ENCODE measurements at regions not wholly inside any gene's neighbourhood (a gene's known extent, or its start where the extent isn't known, plus 50 kb on each side); places are given as distances from the start of the nearest gene placed in this dataset.

DNA sequence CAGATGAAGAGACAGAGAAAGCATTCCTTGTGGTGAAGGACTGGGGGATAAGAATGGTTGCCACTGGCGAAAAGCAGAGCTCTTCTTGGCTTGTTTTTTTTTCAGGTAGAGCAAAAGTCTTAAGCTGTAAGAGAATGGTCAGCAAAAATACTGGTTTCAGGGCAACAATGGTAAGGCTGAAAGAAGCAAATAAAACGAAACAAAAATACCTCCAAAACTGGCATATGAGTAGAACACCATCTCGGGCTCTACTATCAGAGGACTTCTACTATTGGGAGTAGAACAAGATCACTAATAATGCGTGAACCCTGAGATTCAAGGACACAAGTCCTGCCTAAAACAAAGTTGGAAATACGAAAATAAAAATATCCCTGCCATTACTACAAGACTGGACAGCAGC lies 1823.2 kb upstream of the CDH6 start:
- Histone ChIP-seq H2BK12ac (ENCODE audit: low read length in 2 of 2) (no peak overlapping the region), H3K14ac (ENCODE audit: low read length in 2 of 2) (no peak overlapping the region), H4K91ac (ENCODE audit: low read length) (no peak overlapping the region), H2BK120ac (ENCODE audit: low read depth, low read length) (no peak overlapping the region), H3K9ac (ENCODE audit: low read length) (no peak overlapping the region), H2BK15ac (ENCODE audit: low read depth, poor library complexity, severe bottlenecking) (no peak overlapping the region), H3K23ac (ENCODE audit: low read length in 2 of 2) (no peak overlapping the region), H3K4ac (ENCODE audit: low read depth in 1 of 2, low read length in 2 of 2) (no peak overlapping the region), H3K27me3 (ENCODE audit: control insufficient read depth in 1 of 2, insufficient read depth in 1 of 2, low read length in 2 of 2) (no peaks in the 10 kb centered on the region), H3K36me3 (ENCODE audit: control insufficient read depth in 1 of 2, insufficient read depth in 2 of 2, low read depth in 1 of 2, low read length in 2 of 2) (no peaks in the 10 kb centered on the region), H3K27ac (ENCODE audit: low read length, poor library complexity, severe bottlenecking) (no peak overlapping the region), H3K4me3 (ENCODE audit: insufficient read depth in 1 of 2, low read depth in 1 of 2, low read length in 2 of 2) (no peak overlapping the region), H2AK5ac (ENCODE audit: low read length, severe bottlenecking) (no peak overlapping the region), H2AFZ (ENCODE audit: low read depth, low read length) (no peak overlapping the region), H3K79me1 (replicated peaks; ENCODE audit: low read length, poor library complexity, severe bottlenecking) (no peaks in the 10 kb centered on the region), H3K4me2 (ENCODE audit: low read length, poor library complexity, severe bottlenecking) (no peak overlapping the region), H2BK5ac (ENCODE audit: low read depth, low read length, poor library complexity, severe bottlenecking) (no peak overlapping the region), H3K4me1 (ENCODE audit: control insufficient read depth, insufficient read depth, low read depth, low read length) (no peaks in the 10 kb centered on the region), H4K8ac (ENCODE audit: low read length) (no peak overlapping the region), H3K18ac (ENCODE audit: low read depth in 1 of 2, low read length in 2 of 2) (no peak overlapping the region), H3K9me3 (ENCODE audit: control insufficient read depth, low read length) (peaks cover 27% of the 10 kb centered on the region)
- no peak for DNase-seq
- 62% methylated on average over 4 of the region's 5 CpGs for WGBS

DNA sequence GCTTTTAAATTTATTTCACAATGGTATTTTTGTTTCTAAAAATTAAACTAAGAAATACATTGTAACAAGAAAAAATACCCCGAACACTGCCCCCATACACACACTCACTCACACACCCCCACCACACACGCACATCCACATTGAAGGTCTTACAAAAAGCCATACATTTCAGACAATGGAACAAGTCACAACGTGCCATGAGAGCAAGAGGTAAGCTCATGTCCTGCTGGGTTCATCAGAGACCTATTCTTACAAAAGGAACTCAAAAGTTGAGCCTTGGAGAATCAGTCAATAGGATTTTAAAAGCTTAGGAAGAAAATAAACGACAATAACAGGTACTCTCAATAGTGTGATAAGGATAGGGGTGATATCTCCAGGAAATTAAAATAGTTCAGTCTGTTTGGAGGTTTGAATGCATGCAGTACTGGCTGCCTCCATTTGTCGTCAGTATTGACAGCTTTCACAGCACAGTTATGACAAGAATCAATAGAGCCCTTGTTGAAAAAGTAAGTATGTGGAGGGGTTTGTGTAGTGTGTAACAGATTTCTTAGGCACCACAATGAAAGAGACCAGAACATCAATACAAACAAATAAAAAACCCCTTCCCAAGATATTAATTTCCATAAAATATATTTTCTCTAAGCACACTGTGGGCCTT lies 1826.2 kb upstream of the CDH6 start:
- Histone ChIP-seq H2BK5ac (ENCODE audit: low read depth, low read length, poor library complexity, severe bottlenecking) (no peak overlapping the region), H3K23ac (ENCODE audit: low read length in 2 of 2) (no peak overlapping the region), H3K27me3 (ENCODE audit: control insufficient read depth in 1 of 2, insufficient read depth in 1 of 2, low read length in 2 of 2) (no peaks in the 10 kb centered on the region), H3K9me3 (ENCODE audit: control insufficient read depth, low read length) (peaks cover 27% of the 10 kb centered on the region), H2AK5ac (ENCODE audit: low read length, severe bottlenecking) (no peak overlapping the region), H2BK120ac (ENCODE audit: low read depth, low read length) (no peak overlapping the region), H2BK15ac (ENCODE audit: low read depth, poor library complexity, severe bottlenecking) (no peak overlapping the region), H4K91ac (ENCODE audit: low read length) (no peak overlapping the region), H3K4me1 (ENCODE audit: control insufficient read depth, insufficient read depth, low read depth, low read length) (no peaks in the 10 kb centered on the region), H3K4me2 (ENCODE audit: low read length, poor library complexity, severe bottlenecking) (no peak overlapping the region), H3K4ac (ENCODE audit: low read depth in 1 of 2, low read length in 2 of 2) (no peak overlapping the region), H3K4me3 (ENCODE audit: insufficient read depth in 1 of 2, low read depth in 1 of 2, low read length in 2 of 2) (no peak overlapping the region), H3K9ac (ENCODE audit: low read length) (no peak overlapping the region), H2AFZ (ENCODE audit: low read depth, low read length) (no peak overlapping the region), H3K27ac (ENCODE audit: low read length, poor library complexity, severe bottlenecking) (no peak overlapping the region), H3K36me3 (ENCODE audit: control insufficient read depth in 1 of 2, insufficient read depth in 2 of 2, low read depth in 1 of 2, low read length in 2 of 2) (no peaks in the 10 kb centered on the region), H2BK12ac (ENCODE audit: low read length in 2 of 2) (no peak overlapping the region), H3K18ac (ENCODE audit: low read depth in 1 of 2, low read length in 2 of 2) (no peak overlapping the region), H3K14ac (ENCODE audit: low read length in 2 of 2) (no peak overlapping the region), H3K79me1 (replicated peaks; ENCODE audit: low read length, poor library complexity, severe bottlenecking) (no peaks in the 10 kb centered on the region), H4K8ac (ENCODE audit: low read length) (no peak overlapping the region)
- DNase-seq = no peak
- 62% methylated on average over 5 of the region's 5 CpGs for WGBS

DNA sequence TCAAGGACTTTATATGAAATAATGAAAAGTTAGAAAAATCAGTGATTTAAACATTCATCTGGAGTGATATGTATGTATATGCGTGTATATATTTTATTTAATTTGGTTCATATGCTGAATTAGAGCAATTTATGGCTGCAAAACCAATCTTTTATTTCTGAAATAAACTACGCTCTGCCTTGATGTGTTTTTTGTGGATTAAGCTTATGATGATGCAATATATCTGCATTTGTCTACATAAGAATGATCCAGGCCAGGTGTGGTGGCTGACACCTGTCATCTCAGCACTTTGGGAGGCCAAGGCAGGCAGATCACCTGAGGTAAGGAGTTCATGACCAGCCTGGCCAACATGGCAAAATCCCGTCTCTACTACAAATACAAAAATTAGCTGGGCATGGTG lies 1842.3 kb upstream of the CDH6 start:
- H4K91ac ChIP-seq (ENCODE audit: low read length) = no peak overlapping the region
- H3K9ac ChIP-seq (ENCODE audit: low read length) = no peak overlapping the region
- H3K14ac ChIP-seq (ENCODE audit: low read length in 2 of 2) = no peak overlapping the region
- WGBS = 93% methylated on average over 2 of the region's 3 CpGs
- peaks cover 28% of the 10 kb centered on the region for H3K9me3 ChIP-seq (ENCODE audit: control insufficient read depth, low read length)
- H3K79me1 ChIP-seq (replicated peaks; ENCODE audit: low read length, poor library complexity, severe bottlenecking) = no peaks in the 10 kb centered on the region
- H3K4me1 ChIP-seq (ENCODE audit: control insufficient read depth, insufficient read depth, low read depth, low read length) = no peaks in the 10 kb centered on the region
- H2BK15ac ChIP-seq (ENCODE audit: low read depth, poor library complexity, severe bottlenecking) = no peak overlapping the region
- no peak overlapping the region for H3K4ac ChIP-seq (ENCODE audit: low read depth in 1 of 2, low read length in 2 of 2)
- H3K27me3 ChIP-seq (ENCODE audit: control insufficient read depth in 1 of 2, insufficient read depth in 1 of 2, low read length in 2 of 2) = no peaks in the 10 kb centered on the region
- no peak overlapping the region for H2BK12ac ChIP-seq (ENCODE audit: low read length in 2 of 2)
- no peak overlapping the region for H2AK5ac ChIP-seq (ENCODE audit: low read length, severe bottlenecking)
- no peak overlapping the region for H3K23ac ChIP-seq (ENCODE audit: low read length in 2 of 2)
- no peak overlapping the region for H4K8ac ChIP-seq (ENCODE audit: low read length)
- DNase-seq = no peak
- H3K4me2 ChIP-seq (ENCODE audit: low read length, poor library complexity, severe bottlenecking) = no peak overlapping the region
- H2AFZ ChIP-seq (ENCODE audit: low read depth, low read length) = no peak overlapping the region
- H2BK5ac ChIP-seq (ENCODE audit: low read depth, low read length, poor library complexity, severe bottlenecking) = no peak overlapping the region
- H3K27ac ChIP-seq (ENCODE audit: low read length, poor library complexity, severe bottlenecking) = no peak overlapping the region
- no peaks in the 10 kb centered on the region for H3K36me3 ChIP-seq (ENCODE audit: control insufficient read depth in 1 of 2, insufficient read depth in 2 of 2, low read depth in 1 of 2, low read length in 2 of 2)
- H2BK120ac ChIP-seq (ENCODE audit: low read depth, low read length) = no peak overlapping the region
- no peak overlapping the region for H3K18ac ChIP-seq (ENCODE audit: low read depth in 1 of 2, low read length in 2 of 2)
- no peak overlapping the region for H3K4me3 ChIP-seq (ENCODE audit: insufficient read depth in 1 of 2, low read depth in 1 of 2, low read length in 2 of 2)

GRCh38 chr5:29337030-29337429 lies 1856.5 kb upstream of the CDH6 start:
- no peak overlapping the region for H2BK120ac ChIP-seq (ENCODE audit: low read depth, low read length)
- no peaks in the 10 kb centered on the region for H3K79me1 ChIP-seq (replicated peaks; ENCODE audit: low read length, poor library complexity, severe bottlenecking)
- no peak overlapping the region for H3K27ac ChIP-seq (ENCODE audit: low read length, poor library complexity, severe bottlenecking)
- H2AFZ ChIP-seq (ENCODE audit: low read depth, low read length) = no peak overlapping the region
- H3K23ac ChIP-seq (ENCODE audit: low read length in 2 of 2) = no peak overlapping the region
- no peak overlapping the region for H4K91ac ChIP-seq (ENCODE audit: low read length)
- no peak overlapping the region for H2BK15ac ChIP-seq (ENCODE audit: low read depth, poor library complexity, severe bottlenecking)
- H3K4me1 ChIP-seq (ENCODE audit: control insufficient read depth, insufficient read depth, low read depth, low read length) = no peaks in the 10 kb centered on the region
- peaks cover 10% of the 10 kb centered on the region for H3K9me3 ChIP-seq (ENCODE audit: control insufficient read depth, low read length)
- no peak overlapping the region for H2BK12ac ChIP-seq (ENCODE audit: low read length in 2 of 2)
- no peak overlapping the region for H3K14ac ChIP-seq (ENCODE audit: low read length in 2 of 2)
- no peaks in the 10 kb centered on the region for H3K36me3 ChIP-seq (ENCODE audit: control insufficient read depth in 1 of 2, insufficient read depth in 2 of 2, low read depth in 1 of 2, low read length in 2 of 2)
- H3K4me2 ChIP-seq (ENCODE audit: low read length, poor library complexity, severe bottlenecking) = no peak overlapping the region
- no peak overlapping the region for H2AK5ac ChIP-seq (ENCODE audit: low read length, severe bottlenecking)
- DNase-seq = no peak
- no peak overlapping the region for H3K4me3 ChIP-seq (ENCODE audit: insufficient read depth in 1 of 2, low read depth in 1 of 2, low read length in 2 of 2)
- no CpG with 5 or more reads among the region's 2 CpGs for WGBS
- H3K27me3 ChIP-seq (ENCODE audit: control insufficient read depth in 1 of 2, insufficient read depth in 1 of 2, low read length in 2 of 2) = no peaks in the 10 kb centered on the region
- H3K9ac ChIP-seq (ENCODE audit: low read length) = no peak overlapping the region
- H3K4ac ChIP-seq (ENCODE audit: low read depth in 1 of 2, low read length in 2 of 2) = no peak overlapping the region
- no peak overlapping the region for H2BK5ac ChIP-seq (ENCODE audit: low read depth, low read length, poor library complexity, severe bottlenecking)
- no peak overlapping the region for H3K18ac ChIP-seq (ENCODE audit: low read depth in 1 of 2, low read length in 2 of 2)
- H4K8ac ChIP-seq (ENCODE audit: low read length) = no peak overlapping the region
